Medulla oblongata (tissue), 1 donor: ENCODE measurements at regions not wholly inside any gene's neighbourhood (a gene's known extent, or its start where the extent isn't known, plus 50 kb on each side); places are given as distances from the start of the nearest gene placed in this dataset.

Experiments
- DNase-seq: peaks from one replicate; pipeline ENCODE4 v3.0.0-alpha.2; 2015; ENCODE audit errors: extremely low spot score

GRCh38 chr3:194218646-194219453 lies 82.9 kb downstream of the HES1 start:
- DNase-seq, result no peak

- DNase-seq, result no peak
Observed at GRCh38 chr3:194219826-194220410, 84.0 kb downstream of the HES1 start.

GRCh38 chr3:194220901-194221326 lies 85.0 kb downstream of the HES1 start:
- DNase-seq, result no peak

- no peak for DNase-seq
Observed at GRCh38 chr3:194221336-194221735, 85.4 kb downstream of the HES1 start.

- DNase-seq, result no peak
Observed at GRCh38 chr3:194223951-194224350, 88.0 kb downstream of the HES1 start.

- no peak for DNase-seq
Observed at GRCh38 chr3:194224471-194225417, 88.8 kb downstream of the HES1 start.

- no peak for DNase-seq
Observed at GRCh38 chr3:194225418-194225812, 89.5 kb downstream of the HES1 start.

GRCh38 chr3:194225988-194226663 lies 90.2 kb downstream of the HES1 start:
- DNase-seq, result no peak

- no peak for DNase-seq
Observed at GRCh38 chr3:194231929-194232832, 96.2 kb downstream of the HES1 start.

- no peak for DNase-seq
Observed at GRCh38 chr3:194233150-194233549, 97.2 kb downstream of the HES1 start.

GRCh38 chr3:194235160-194235559 lies 99.2 kb downstream of the HES1 start:
- no peak for DNase-seq

- no peak for DNase-seq
Observed at GRCh38 chr3:194237110-194237509, 101.2 kb downstream of the HES1 start.

GRCh38 chr3:194240766-194241165 lies 104.8 kb downstream of the HES1 start:
- no peak for DNase-seq

GRCh38 chr3:194243172-194243837 lies 107.4 kb downstream of the HES1 start:
- DNase-seq, result no peak

- no peak for DNase-seq
Observed at GRCh38 chr3:194244167-194244566, 107.0 kb downstream of the CPN2 start.

GRCh38 chr3:194245474-194245873 lies 105.7 kb downstream of the CPN2 start:
- DNase-seq, result no peak

- DNase-seq, result no peak
Observed at GRCh38 chr3:194245975-194246561, 105.1 kb downstream of the CPN2 start.

- DNase-seq, result no peak
Observed at GRCh38 chr3:194246709-194247349, 104.3 kb downstream of the CPN2 start.

GRCh38 chr3:194247350-194247740 lies 103.8 kb downstream of the CPN2 start:
- DNase-seq, result no peak
